D721Med (cell line): ENCODE measurements at regions not wholly inside any gene's neighbourhood (a gene's known extent, or its start where the extent isn't known, plus 50 kb on each side); places are given as distances from the start of the nearest gene placed in this dataset.

Source experiments
- DNase-seq: peaks from one replicate; pipeline ENCODE4 v3.0.0; 2011; ENCODE audit warnings: low spot score; ENCODE audit not compliant: insufficient read length
- FAIRE-seq: peaks from 2 replicates; lab custom pipeline; 2011; peaks lifted over from hg19 to GRCh38; lab: Jason Lieb, UNC
- TF ChIP-seq, protein P1 (sequence below): IDR thresholded peaks from 2 replicates; pipeline ENCODE4 v1.5.1; 2012; ENCODE audit warnings: mild to moderate bottlenecking, control low read depth; ENCODE audit not compliant: insufficient read depth; ENCODE audit errors: missing control alignments

DNA sequence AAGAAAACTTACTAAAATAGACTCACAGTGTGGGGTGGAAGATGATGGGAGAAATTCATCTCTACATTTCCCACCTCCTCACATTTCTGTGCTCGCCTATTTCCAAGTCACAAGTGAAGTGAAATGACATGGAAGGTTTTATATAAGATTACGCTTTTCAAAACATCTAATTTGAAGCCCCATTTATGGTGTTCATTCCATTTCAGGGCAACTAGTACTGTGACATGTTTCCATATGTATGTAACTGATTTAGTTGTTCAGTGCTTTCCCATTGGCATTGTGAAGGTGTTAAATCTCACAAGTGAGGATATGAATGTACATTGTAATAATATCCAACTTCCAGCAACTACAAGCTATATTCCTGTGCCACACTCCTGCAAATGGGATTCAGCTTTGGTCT, 1174.8 kb downstream of the CDH11 start:
- FAIRE-seq (no peak), DNase-seq (no peak)
- TF ChIP-seq, protein P1, sequence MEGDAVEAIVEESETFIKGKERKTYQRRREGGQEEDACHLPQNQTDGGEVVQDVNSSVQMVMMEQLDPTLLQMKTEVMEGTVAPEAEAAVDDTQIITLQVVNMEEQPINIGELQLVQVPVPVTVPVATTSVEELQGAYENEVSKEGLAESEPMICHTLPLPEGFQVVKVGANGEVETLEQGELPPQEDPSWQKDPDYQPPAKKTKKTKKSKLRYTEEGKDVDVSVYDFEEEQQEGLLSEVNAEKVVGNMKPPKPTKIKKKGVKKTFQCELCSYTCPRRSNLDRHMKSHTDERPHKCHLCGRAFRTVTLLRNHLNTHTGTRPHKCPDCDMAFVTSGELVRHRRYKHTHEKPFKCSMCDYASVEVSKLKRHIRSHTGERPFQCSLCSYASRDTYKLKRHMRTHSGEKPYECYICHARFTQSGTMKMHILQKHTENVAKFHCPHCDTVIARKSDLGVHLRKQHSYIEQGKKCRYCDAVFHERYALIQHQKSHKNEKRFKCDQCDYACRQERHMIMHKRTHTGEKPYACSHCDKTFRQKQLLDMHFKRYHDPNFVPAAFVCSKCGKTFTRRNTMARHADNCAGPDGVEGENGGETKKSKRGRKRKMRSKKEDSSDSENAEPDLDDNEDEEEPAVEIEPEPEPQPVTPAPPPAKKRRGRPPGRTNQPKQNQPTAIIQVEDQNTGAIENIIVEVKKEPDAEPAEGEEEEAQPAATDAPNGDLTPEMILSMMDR: no peak

DNA sequence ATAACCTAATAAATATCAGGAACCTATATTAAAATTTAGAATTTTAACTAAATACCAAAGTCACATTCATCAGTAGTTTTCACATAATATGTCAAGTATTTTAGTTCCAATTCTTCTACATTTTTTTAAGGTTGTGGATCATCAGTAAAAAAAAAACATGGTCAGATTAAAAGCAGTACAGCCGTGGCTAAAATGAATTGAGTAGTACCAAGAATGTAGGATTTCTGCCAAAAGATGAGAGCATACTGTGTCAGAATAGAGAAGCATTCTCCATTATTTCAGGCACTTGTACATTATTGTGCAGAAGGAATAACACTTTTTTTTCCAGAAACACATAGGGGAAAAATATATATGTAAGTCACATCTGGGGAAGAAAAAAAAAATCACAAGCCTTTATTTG, 1176.1 kb downstream of the CDH11 start:
- FAIRE-seq (no peak), DNase-seq (no peak)
- TF ChIP-seq, protein P1: no peak

DNA sequence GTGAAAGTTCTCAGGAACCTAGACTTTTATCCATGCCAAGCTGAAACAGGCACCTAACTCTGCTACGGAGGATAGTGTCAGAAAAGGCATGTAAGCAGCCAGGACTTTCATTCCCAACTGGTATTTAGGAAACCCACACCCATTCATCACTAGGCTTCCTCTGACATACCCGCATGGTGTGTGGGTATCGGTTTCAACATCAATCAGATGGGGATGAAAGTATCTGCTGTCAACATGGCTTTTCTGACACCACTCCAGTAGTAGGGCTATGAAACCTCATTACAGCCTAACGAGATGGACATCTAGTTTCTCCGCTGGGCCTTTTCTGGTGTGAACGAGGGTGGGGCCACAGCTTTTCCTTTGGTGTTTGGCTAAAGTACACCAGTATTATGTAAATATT, 1178.3 kb downstream of the CDH11 start:
- TF ChIP-seq, protein P1: no peak
- FAIRE-seq: no peak
- no peak for DNase-seq

DNA sequence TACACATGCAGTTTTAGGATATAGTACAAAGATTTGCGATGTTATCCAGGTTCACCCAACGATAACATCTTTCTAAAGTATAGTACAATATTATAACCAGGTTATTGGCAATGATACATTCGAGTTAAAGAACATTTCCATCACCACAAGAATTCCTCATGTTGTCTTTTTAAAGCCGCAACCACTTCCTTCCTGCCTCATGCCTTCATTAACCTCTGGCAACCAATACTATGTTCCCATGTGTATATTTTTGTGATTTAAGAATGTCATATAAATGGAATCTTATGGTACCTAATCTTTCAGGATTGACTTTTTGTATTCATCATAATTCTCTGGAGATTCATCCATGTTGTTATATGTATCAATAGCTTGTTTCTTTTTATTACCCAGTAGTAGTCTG, 1183.2 kb downstream of the CDH11 start:
- DNase-seq: no peak
- TF ChIP-seq, protein P1: no peak
- no peak for FAIRE-seq

DNA sequence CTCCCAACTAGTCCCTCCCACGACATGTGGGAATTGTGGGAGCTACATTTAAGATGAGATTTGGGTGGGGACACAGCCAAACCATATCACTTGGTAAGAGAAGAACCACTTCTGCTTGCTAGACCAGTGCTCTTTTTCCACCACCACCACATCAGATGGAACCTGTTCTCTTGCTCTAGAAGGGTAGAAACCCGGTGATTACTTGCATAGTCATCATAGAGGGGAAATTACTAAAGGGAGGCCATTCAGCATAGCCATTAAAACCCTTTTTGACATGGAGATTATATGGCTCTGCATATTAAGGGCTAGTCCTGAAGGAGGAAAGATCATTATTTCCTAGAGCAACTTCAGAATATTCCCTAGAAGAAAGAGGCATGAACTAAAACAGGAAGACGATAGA, 1188.0 kb downstream of the CDH11 start:
- no peak for DNase-seq
- FAIRE-seq: no peak
- TF ChIP-seq, protein P1: no peak

DNA sequence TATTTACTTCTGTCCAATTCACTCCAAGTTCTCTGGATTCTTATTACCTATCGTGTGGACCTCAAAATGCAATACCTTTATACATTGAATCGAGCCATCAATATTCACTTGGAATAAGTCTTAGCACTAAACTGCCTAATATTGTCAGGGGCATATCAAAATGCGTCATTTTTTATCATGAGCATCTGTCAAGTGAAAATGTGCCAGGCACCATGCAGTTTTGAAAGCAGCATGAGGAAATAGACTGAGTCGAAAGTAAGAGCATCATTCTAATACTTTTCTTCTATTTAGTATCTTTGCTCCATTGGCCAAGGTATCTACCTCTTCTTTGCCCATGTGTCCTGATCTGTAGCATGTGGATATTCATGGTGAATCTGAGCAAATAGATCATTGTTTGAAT, 1193.4 kb downstream of the CDH11 start:
- FAIRE-seq: no peak
- TF ChIP-seq, protein P1: no peak
- DNase-seq: no peak

DNA sequence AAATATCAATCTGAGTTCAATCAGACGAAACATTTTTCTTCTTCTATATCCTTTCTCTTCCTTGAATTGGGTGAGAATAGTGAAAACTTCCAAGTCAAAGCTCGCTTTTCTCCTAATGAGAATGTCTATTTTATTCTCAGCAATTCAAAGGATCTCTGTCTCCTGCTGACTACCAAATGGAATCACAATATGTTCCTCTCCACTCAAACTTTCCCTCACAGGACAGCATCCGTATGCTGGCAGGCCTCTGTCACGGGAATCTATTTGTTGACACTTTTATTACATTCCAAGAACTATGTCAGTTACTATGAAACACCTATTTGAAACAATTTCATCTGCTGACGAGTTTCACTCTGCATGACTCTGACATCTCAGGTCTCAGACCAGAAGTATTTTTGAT, 1196.6 kb downstream of the CDH11 start:
- TF ChIP-seq, protein P1: no peak
- DNase-seq: no peak
- FAIRE-seq: no peak
